ENCODE measurements at regions not wholly inside any gene's neighbourhood (a gene's known extent, or its start where the extent isn't known, plus 50 kb on each side); places are given as distances from the start of the nearest gene placed in this dataset.

DNA sequence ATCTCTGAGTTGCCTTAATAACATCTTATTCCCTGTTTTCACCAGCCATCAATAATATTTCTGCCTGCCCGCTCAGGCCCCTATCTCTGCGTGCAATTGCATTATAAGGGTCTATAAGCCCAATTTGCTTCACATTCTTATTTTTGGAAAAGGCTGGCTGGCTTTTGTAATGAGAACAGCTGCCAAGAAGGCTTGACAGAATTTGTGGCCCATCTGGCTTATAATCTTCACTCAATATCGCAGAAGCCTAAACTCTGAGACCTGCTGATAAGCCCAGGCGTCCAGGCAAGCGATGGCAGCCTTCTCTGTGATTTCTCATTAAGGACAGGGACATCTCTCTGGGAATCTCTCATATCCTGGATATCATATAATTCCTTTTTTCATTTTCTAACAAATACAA lies 1618.6 kb upstream of the CELF4 start:
- TF ChIP-seq POLR2A (IDR thresholded peaks at IDR 0.05; ENCODE audit: low read depth, low read length) (no peak), FOS (IDR thresholded peaks at IDR 0.05; ENCODE audit: borderline replicate concordance, insufficient read depth, low read length) (no peak), EZH2 (IDR thresholded peaks at IDR 0.05; ENCODE audit: borderline replicate concordance, low read depth, low read length, severe bottlenecking) (no peak), POLR2AphosphoS5 (IDR thresholded peaks at IDR 0.05; ENCODE audit: insufficient read depth, low read depth, low read length) (no peak)
- TF ChIP-seq, protein P1, sequence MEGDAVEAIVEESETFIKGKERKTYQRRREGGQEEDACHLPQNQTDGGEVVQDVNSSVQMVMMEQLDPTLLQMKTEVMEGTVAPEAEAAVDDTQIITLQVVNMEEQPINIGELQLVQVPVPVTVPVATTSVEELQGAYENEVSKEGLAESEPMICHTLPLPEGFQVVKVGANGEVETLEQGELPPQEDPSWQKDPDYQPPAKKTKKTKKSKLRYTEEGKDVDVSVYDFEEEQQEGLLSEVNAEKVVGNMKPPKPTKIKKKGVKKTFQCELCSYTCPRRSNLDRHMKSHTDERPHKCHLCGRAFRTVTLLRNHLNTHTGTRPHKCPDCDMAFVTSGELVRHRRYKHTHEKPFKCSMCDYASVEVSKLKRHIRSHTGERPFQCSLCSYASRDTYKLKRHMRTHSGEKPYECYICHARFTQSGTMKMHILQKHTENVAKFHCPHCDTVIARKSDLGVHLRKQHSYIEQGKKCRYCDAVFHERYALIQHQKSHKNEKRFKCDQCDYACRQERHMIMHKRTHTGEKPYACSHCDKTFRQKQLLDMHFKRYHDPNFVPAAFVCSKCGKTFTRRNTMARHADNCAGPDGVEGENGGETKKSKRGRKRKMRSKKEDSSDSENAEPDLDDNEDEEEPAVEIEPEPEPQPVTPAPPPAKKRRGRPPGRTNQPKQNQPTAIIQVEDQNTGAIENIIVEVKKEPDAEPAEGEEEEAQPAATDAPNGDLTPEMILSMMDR (IDR thresholded peaks at IDR 0.05; ENCODE audit: extremely low read depth in 1 of 2, insufficient read depth in 1 of 2, low read depth in 1 of 2, low read length in 2 of 2): no peak

Data from endothelial cell of umbilical vein (primary cell).